NCI-H1436 (cell line): ENCODE measurements at regions not wholly inside any gene's neighbourhood (a gene's known extent, or its start where the extent isn't known, plus 50 kb on each side); places are given as distances from the start of the nearest gene placed in this dataset.

ENCODE experiments used
- DNase-seq: peaks from one replicate; lab custom pipeline; 2025; lab: John Stamatoyannopoulos, UW

- no peak for DNase-seq
Measured at GRCh38 chr1:195934817-195935553, 673.3 kb downstream of the KCNT2 start.

- DNase-seq, result no peak
Measured at GRCh38 chr1:195933835-195934234, 674.4 kb downstream of the KCNT2 start.

- DNase-seq, result no peak
Measured at GRCh38 chr1:195915826-195916225, 692.4 kb downstream of the KCNT2 start.

GRCh38 chr1:195909061-195909460 is 699.2 kb downstream of the KCNT2 start:
- DNase-seq, result no peak

- no peak for DNase-seq
Measured at GRCh38 chr1:195908121-195908520, 700.1 kb downstream of the KCNT2 start.

GRCh38 chr1:195903203-195903602 is 705.0 kb downstream of the KCNT2 start:
- DNase-seq, result no peak

GRCh38 chr1:195902779-195903178 is 705.5 kb downstream of the KCNT2 start:
- DNase-seq, result no peak

- DNase-seq, result no peak
Measured at GRCh38 chr1:195899762-195900352, 708.4 kb downstream of the KCNT2 start.

- no peak for DNase-seq
Measured at GRCh38 chr1:195898924-195899323, 709.3 kb downstream of the KCNT2 start.

GRCh38 chr1:195898373-195898772 is 709.9 kb downstream of the KCNT2 start:
- no peak for DNase-seq

- no peak for DNase-seq
Measured at GRCh38 chr1:195897076-195897475, 711.2 kb downstream of the KCNT2 start.

GRCh38 chr1:195894411-195894810 is 713.8 kb downstream of the KCNT2 start:
- no peak for DNase-seq

GRCh38 chr1:195886000-195886399 is 722.2 kb downstream of the KCNT2 start:
- no peak for DNase-seq

GRCh38 chr1:195878478-195878877 is 729.8 kb downstream of the KCNT2 start:
- no peak for DNase-seq

- no peak for DNase-seq
Measured at GRCh38 chr1:195876792-195877191, 731.4 kb downstream of the KCNT2 start.

- DNase-seq, result no peak
Measured at GRCh38 chr1:195872376-195872775, 735.9 kb downstream of the KCNT2 start.

GRCh38 chr1:195867638-195868037 is 740.6 kb downstream of the KCNT2 start:
- no peak for DNase-seq

- no peak for DNase-seq
Measured at GRCh38 chr1:195866781-195867222, 741.4 kb downstream of the KCNT2 start.

- no peak for DNase-seq
Measured at GRCh38 chr1:195866091-195866780, 742.0 kb downstream of the KCNT2 start.

- no peak for DNase-seq
Measured at GRCh38 chr1:195851804-195852203, 756.4 kb downstream of the KCNT2 start.

- no peak for DNase-seq
Measured at GRCh38 chr1:195851016-195851601, 757.1 kb downstream of the KCNT2 start.

- no peak for DNase-seq
Measured at GRCh38 chr1:195849180-195849579, 759.1 kb downstream of the KCNT2 start.
